Fibroblast of peridontal ligament (primary cell): ENCODE measurements at regions not wholly inside any gene's neighbourhood (a gene's known extent, or its start where the extent isn't known, plus 50 kb on each side); places are given as distances from the start of the nearest gene placed in this dataset.

ENCODE experiments used
- DNase-seq: peaks from one replicate; pipeline ENCODE4 v3.0.0-alpha.2; 2010; ENCODE audit errors: extremely low read depth

- DNase-seq: no peak
Observed at GRCh38 chr3:72158639-72159326, 373.8 kb upstream of the PROK2 start.

- no peak for DNase-seq
Observed at GRCh38 chr3:72157748-72158638, 373.0 kb upstream of the PROK2 start.

GRCh38 chr3:72155391-72156064 lies 370.6 kb upstream of the PROK2 start:
- peak; percentile 99 for DNase-seq

GRCh38 chr3:72154391-72155335 lies 369.7 kb upstream of the PROK2 start:
- DNase-seq: peak; percentile 34

GRCh38 chr3:72153477-72154314 lies 368.7 kb upstream of the PROK2 start:
- peak; percentile 21 for DNase-seq

- peak; percentile 84 for DNase-seq
Observed at GRCh38 chr3:72152551-72153476, 367.9 kb upstream of the PROK2 start.

GRCh38 chr3:72151465-72152238 lies 366.7 kb upstream of the PROK2 start:
- no peak for DNase-seq

- DNase-seq: no peak
Observed at GRCh38 chr3:72150634-72151412, 365.9 kb upstream of the PROK2 start.

- no peak for DNase-seq
Observed at GRCh38 chr3:72149645-72150300, 364.8 kb upstream of the PROK2 start.

- no peak for DNase-seq
Observed at GRCh38 chr3:72147600-72147999, 362.7 kb upstream of the PROK2 start.

- peak; percentile 94 for DNase-seq
Observed at GRCh38 chr3:72145506-72146380, 360.8 kb upstream of the PROK2 start.

GRCh38 chr3:72144773-72145505 lies 360.0 kb upstream of the PROK2 start:
- DNase-seq: no peak

GRCh38 chr3:72143966-72144717 lies 359.2 kb upstream of the PROK2 start:
- no peak for DNase-seq

- DNase-seq: peak; percentile 78
Observed at GRCh38 chr3:72143322-72143721, 358.4 kb upstream of the PROK2 start.

- no peak for DNase-seq
Observed at GRCh38 chr3:72142028-72142427, 357.1 kb upstream of the PROK2 start.
